ENCODE measurements at regions not wholly inside any gene's neighbourhood (a gene's known extent, or its start where the extent isn't known, plus 50 kb on each side); places are given as distances from the start of the nearest gene placed in this dataset.

GRCh38 chr3:87788516-87788915 lies 270.3 kb downstream of the CGGBP1 start (continued):
- no peak for TF ChIP-seq IRF1 (CRISPR knock-in tag; IDR thresholded peaks at IDR 0.05)

GRCh38 chr3:87780811-87781210 lies 278.0 kb downstream of the CGGBP1 start:
- ATAC-seq: no peak
- POLR2A ChIA-PET: no interaction called here
- no peak for DNase-seq (ENCODE audit: low spot score)
- Mint-ChIP-seq H3K4me1 (no peaks in the 10 kb centered on the region), H3K27me3 (ENCODE audit: low read depth) (no peaks in the 10 kb centered on the region), H3K36me3 (no peaks in the 10 kb centered on the region; the same call in none of the 2 replicates), H3K4me3 (no peak overlapping the region), H3K9me3 (peaks cover 16% of the 10 kb centered on the region), H3K27ac (no peak overlapping the region)
- CTCF ChIA-PET: no interaction called here
- TF ChIP-seq HMGXB4 (CRISPR knock-in tag; IDR thresholded peaks at IDR 0.05): no peak
- TF ChIP-seq SMAD3 (CRISPR knock-in tag; IDR thresholded peaks at IDR 0.05; ENCODE audit: borderline replicate concordance): no peak
- no peak for TF ChIP-seq CDX4 (CRISPR knock-in tag; IDR thresholded peaks at IDR 0.05; ENCODE audit: borderline replicate concordance)
- no peak for TF ChIP-seq ZSCAN18 (CRISPR knock-in tag; IDR thresholded peaks at IDR 0.05)
- no peak for TF ChIP-seq NFATC4 (CRISPR knock-in tag; IDR thresholded peaks at IDR 0.05)
- TF ChIP-seq ZNF281 (CRISPR knock-in tag; IDR thresholded peaks at IDR 0.05): no peak
- TF ChIP-seq HMGA2 (CRISPR knock-in tag; IDR thresholded peaks at IDR 0.05): no peak

- no peaks in the 10 kb centered on the region for H3K4me1 Mint-ChIP-seq
- DNase-seq (ENCODE audit: low spot score) (no peak), ATAC-seq (no peak)
- ChIA-PET POLR2A (no interaction called here), CTCF (no interaction called here)
- no peaks in the 10 kb centered on the region; the same call in none of the 2 replicates for H3K36me3 Mint-ChIP-seq
- H3K27me3 Mint-ChIP-seq (ENCODE audit: low read depth): no peaks in the 10 kb centered on the region
- TF ChIP-seq E2F5 (CRISPR knock-in tag; IDR thresholded peaks at IDR 0.05) (no peak), JUN (CRISPR knock-in tag; IDR thresholded peaks at IDR 0.05) (no peak), ATF3 (CRISPR knock-in tag; conservative IDR thresholded peaks at IDR 0.05) (no peak), SMAD3 (CRISPR knock-in tag; IDR thresholded peaks at IDR 0.05; ENCODE audit: borderline replicate concordance) (no peak), NR2C2 (CRISPR knock-in tag; IDR thresholded peaks at IDR 0.05) (no peak), HMGXB4 (CRISPR knock-in tag; IDR thresholded peaks at IDR 0.05) (no peak), HMGA2 (CRISPR knock-in tag; IDR thresholded peaks at IDR 0.05) (no peak), SOX15 (CRISPR knock-in tag; IDR thresholded peaks at IDR 0.05) (no peak), NFE2L1 (CRISPR knock-in tag; IDR thresholded peaks at IDR 0.05) (no peak), ZMAT4 (CRISPR knock-in tag; IDR thresholded peaks at IDR 0.05) (no peak), SP1 (CRISPR knock-in tag; conservative IDR thresholded peaks at IDR 0.05) (no peak), CDX4 (CRISPR knock-in tag; IDR thresholded peaks at IDR 0.05; ENCODE audit: borderline replicate concordance) (no peak), PRDM15 (CRISPR knock-in tag; IDR thresholded peaks at IDR 0.05) (no peak)
- peaks cover 26% of the 10 kb centered on the region for H3K9me3 Mint-ChIP-seq
- no peak overlapping the region for H3K27ac Mint-ChIP-seq
- H3K4me3 Mint-ChIP-seq: no peak overlapping the region
Observed at GRCh38 chr3:87778876-87779275, 279.9 kb downstream of the CGGBP1 start.
